ENCODE measurements at regions not wholly inside any gene's neighbourhood (a gene's known extent, or its start where the extent isn't known, plus 50 kb on each side); places are given as distances from the start of the nearest gene placed in this dataset.

DNA sequence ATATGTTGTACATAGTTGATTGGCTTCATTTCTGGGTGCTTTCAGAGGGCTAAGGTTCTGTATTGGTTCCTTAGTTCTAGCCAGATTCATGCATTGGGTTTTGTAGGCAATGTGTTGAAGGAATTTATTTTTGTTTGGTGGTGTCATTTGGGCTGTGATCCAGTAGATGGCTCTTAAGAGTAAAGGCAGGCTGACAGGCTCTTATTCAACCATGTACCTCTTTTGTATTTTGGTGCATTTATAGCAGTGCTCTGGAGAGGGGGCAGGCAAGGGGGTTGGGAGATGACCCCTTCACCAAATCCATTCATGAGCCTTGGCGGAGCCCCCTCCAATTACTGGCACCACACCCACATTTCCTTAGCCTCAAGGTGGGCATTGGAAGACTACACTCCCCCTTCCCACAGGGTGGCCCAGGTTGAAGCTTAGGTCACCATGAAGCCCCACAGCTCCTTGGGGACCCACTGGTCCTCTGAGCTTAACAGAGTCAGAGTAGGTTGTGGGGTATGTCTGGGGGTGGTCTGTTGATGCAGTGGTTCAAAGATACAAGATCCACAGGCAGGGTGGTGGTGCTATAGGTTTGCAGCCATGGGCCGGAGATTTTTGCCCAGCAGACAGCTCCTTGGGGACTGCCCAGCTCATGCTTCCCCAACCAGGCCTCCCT lies 143.0 kb upstream of the GNPDA2 start:
- no peak for FAIRE-seq
- ChIA-PET POLR2A (no interaction called here), CTCF (no interaction called here)
- Histone ChIP-seq H2AFZ (ENCODE audit: low read depth, low read length) (no peak overlapping the region), H3K9me3 (replicated peaks; ENCODE audit: control insufficient read depth, insufficient read depth, low read length) (peaks cover 6% of the 10 kb centered on the region), H3K4me1 (ENCODE audit: control insufficient read depth, extremely low read depth, insufficient read depth, low read length) (no peaks in the 10 kb centered on the region), H4K20me1 (replicated peaks; ENCODE audit: control insufficient read depth, extremely low read depth, insufficient read depth, low read length) (no peaks in the 10 kb centered on the region), H3K9ac (replicated peaks; ENCODE audit: extremely low read depth, insufficient read depth, low read length) (no peak overlapping the region), H3K4me2 (ENCODE audit: insufficient read depth, low read length) (no peak overlapping the region), H3K36me3 (ENCODE audit: control insufficient read depth in 2 of 2, extremely low read depth in 1 of 2, insufficient read depth in 2 of 2, low read length in 2 of 2) (no peaks in the 10 kb centered on the region), H3K27ac (ENCODE audit: insufficient read depth, low read depth, low read length) (no peak overlapping the region), H3K27me3 (ENCODE audit: control insufficient read depth in 2 of 2, insufficient read depth in 2 of 2, low read length in 2 of 2) (no peaks in the 10 kb centered on the region), H3K9me1 (replicated peaks; ENCODE audit: control insufficient read depth, extremely low read depth, insufficient read depth, low read length) (no peaks in the 10 kb centered on the region), H3K79me2 (ENCODE audit: control insufficient read depth, insufficient read depth, low read length) (no peaks in the 10 kb centered on the region), H3K4me3 (replicated peaks in 1 of 3; ENCODE audit: insufficient read depth in 1 of 3, low read depth in 1 of 3, low read length in 3 of 3) (no peak overlapping the region)
- dilution Hi-C loops (cut with MboI; ENCODE audit: extremely low pct_ligation_motif_present, low sequenced_read_pairs), result no loop called here
- no TSS peak for BruUV-seq (replicated peaks)
- TF ChIP-seq, protein P1, sequence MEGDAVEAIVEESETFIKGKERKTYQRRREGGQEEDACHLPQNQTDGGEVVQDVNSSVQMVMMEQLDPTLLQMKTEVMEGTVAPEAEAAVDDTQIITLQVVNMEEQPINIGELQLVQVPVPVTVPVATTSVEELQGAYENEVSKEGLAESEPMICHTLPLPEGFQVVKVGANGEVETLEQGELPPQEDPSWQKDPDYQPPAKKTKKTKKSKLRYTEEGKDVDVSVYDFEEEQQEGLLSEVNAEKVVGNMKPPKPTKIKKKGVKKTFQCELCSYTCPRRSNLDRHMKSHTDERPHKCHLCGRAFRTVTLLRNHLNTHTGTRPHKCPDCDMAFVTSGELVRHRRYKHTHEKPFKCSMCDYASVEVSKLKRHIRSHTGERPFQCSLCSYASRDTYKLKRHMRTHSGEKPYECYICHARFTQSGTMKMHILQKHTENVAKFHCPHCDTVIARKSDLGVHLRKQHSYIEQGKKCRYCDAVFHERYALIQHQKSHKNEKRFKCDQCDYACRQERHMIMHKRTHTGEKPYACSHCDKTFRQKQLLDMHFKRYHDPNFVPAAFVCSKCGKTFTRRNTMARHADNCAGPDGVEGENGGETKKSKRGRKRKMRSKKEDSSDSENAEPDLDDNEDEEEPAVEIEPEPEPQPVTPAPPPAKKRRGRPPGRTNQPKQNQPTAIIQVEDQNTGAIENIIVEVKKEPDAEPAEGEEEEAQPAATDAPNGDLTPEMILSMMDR (IDR thresholded peaks at IDR 0.05; ENCODE audit: extremely low read depth in 1 of 2, insufficient read depth in 1 of 2, low read depth in 1 of 2, low read length in 2 of 2), result no peak
- no peak for TF ChIP-seq POLR2A (IDR thresholded peaks at IDR 0.05; ENCODE audit: low read depth, low read length)
- no peak for TF ChIP-seq GATA2 (IDR thresholded peaks at IDR 0.05; ENCODE audit: insufficient read depth, insufficient read length, low read depth, low read length)
- TF ChIP-seq EZH2 (IDR thresholded peaks at IDR 0.05; ENCODE audit: borderline replicate concordance, low read depth, low read length, severe bottlenecking), result no peak
- no peak for TF ChIP-seq POLR2AphosphoS5 (IDR thresholded peaks at IDR 0.05; ENCODE audit: insufficient read depth, low read depth, low read length)
- TF ChIP-seq JUN (IDR thresholded peaks at IDR 0.05; ENCODE audit: borderline replicate concordance, insufficient read depth, insufficient read length, low read depth), result no peak
- TF ChIP-seq MYC (IDR thresholded peaks at IDR 0.05; ENCODE audit: low read depth, low read length), result no peak
- TF ChIP-seq FOS (IDR thresholded peaks at IDR 0.05; ENCODE audit: borderline replicate concordance, insufficient read depth, low read length), result no peak
- TF ChIP-seq, protein P2, sequence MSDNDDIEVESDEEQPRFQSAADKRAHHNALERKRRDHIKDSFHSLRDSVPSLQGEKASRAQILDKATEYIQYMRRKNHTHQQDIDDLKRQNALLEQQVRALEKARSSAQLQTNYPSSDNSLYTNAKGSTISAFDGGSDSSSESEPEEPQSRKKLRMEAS (IDR thresholded peaks at IDR 0.05; ENCODE audit: insufficient read depth, insufficient read length), result no peak
- DNase-seq (ENCODE audit: low read depth, low spot score), result no peak
- intact Hi-C loops (cut with micrococcal nuclease), result no loop called here

Measured in endothelial cell of umbilical vein (primary cell).